Glutamatergic neuron (in vitro differentiated cells): ENCODE measurements at regions not wholly inside any gene's neighbourhood (a gene's known extent, or its start where the extent isn't known, plus 50 kb on each side); places are given as distances from the start of the nearest gene placed in this dataset.

Experiments used
- DNase-seq: peaks from one replicate; pipeline ENCODE4 v3.0.0; 2022
- H3K27ac Mint-ChIP-seq: one replicate; pipeline ENCODE4 v1.8.0; 2020; ENCODE audit warnings: mild to moderate bottlenecking, mixed read lengths, inconsistent platforms; ENCODE audit not compliant: unreplicated experiment
- H3K27me3 Mint-ChIP-seq: one replicate; pipeline ENCODE4 v1.8.0; 2020; ENCODE audit warnings: mild to moderate bottlenecking, moderate library complexity, mixed read lengths, inconsistent platforms; ENCODE audit not compliant: unreplicated experiment
- H3K36me3 Mint-ChIP-seq: one replicate; pipeline ENCODE4 v1.8.0; 2020; ENCODE audit warnings: mild to moderate bottlenecking, mixed read lengths, inconsistent platforms; ENCODE audit not compliant: unreplicated experiment
- H3K4me1 Mint-ChIP-seq: one replicate; pipeline ENCODE4 v1.8.0; 2020; ENCODE audit warnings: mild to moderate bottlenecking, low read depth, mixed read lengths, inconsistent platforms; ENCODE audit not compliant: unreplicated experiment
- H3K4me3 Mint-ChIP-seq: one replicate; pipeline ENCODE4 v1.8.0; 2020; ENCODE audit warnings: mild to moderate bottlenecking, mixed read lengths, inconsistent platforms; ENCODE audit not compliant: unreplicated experiment
- H3K9me3 Mint-ChIP-seq: one replicate; pipeline ENCODE4 v1.8.0; 2020; ENCODE audit warnings: mild to moderate bottlenecking, moderate library complexity, mixed read lengths, inconsistent platforms; ENCODE audit not compliant: unreplicated experiment
- TF ChIP-seq, protein P1 (sequence below): fragments of 200-600 bp; sonication (generic); IDR thresholded peaks from one replicate; pipeline ENCODE4 v1.5.0; 2021; ENCODE audit not compliant: partially characterized antibody, unreplicated experiment

DNA sequence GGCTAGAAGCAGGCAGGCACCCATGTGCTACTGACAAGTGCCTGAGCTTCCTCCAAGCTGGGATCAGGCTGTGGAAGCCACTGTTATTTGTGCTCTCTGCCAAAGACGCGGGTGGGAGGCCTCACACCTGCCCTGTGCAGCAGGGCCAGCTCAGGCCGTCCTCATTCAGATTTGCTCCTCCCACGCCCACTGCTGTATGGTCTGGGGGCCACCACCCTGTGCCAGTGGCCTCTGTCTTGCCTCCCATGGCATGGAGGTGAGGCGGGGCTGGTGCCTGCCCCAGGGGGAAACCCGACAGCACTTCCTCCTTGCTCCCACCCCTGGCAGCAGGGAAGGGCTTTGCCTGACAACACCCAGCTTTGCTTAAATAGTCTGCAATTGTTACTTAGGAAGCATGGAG, 356.5 kb upstream of the CDH8 start:
- no peak for DNase-seq
- H3K27me3 Mint-ChIP-seq, result peaks cover 1% of the 10 kb centered on the region
- no peaks in the 10 kb centered on the region for H3K4me1 Mint-ChIP-seq
- no peaks in the 10 kb centered on the region for H3K9me3 Mint-ChIP-seq
- TF ChIP-seq, protein P1, sequence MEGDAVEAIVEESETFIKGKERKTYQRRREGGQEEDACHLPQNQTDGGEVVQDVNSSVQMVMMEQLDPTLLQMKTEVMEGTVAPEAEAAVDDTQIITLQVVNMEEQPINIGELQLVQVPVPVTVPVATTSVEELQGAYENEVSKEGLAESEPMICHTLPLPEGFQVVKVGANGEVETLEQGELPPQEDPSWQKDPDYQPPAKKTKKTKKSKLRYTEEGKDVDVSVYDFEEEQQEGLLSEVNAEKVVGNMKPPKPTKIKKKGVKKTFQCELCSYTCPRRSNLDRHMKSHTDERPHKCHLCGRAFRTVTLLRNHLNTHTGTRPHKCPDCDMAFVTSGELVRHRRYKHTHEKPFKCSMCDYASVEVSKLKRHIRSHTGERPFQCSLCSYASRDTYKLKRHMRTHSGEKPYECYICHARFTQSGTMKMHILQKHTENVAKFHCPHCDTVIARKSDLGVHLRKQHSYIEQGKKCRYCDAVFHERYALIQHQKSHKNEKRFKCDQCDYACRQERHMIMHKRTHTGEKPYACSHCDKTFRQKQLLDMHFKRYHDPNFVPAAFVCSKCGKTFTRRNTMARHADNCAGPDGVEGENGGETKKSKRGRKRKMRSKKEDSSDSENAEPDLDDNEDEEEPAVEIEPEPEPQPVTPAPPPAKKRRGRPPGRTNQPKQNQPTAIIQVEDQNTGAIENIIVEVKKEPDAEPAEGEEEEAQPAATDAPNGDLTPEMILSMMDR, result no peak
- H3K4me3 Mint-ChIP-seq, result no peak overlapping the region
- no peaks in the 10 kb centered on the region for H3K36me3 Mint-ChIP-seq
- H3K27ac Mint-ChIP-seq, result no peak overlapping the region

DNA sequence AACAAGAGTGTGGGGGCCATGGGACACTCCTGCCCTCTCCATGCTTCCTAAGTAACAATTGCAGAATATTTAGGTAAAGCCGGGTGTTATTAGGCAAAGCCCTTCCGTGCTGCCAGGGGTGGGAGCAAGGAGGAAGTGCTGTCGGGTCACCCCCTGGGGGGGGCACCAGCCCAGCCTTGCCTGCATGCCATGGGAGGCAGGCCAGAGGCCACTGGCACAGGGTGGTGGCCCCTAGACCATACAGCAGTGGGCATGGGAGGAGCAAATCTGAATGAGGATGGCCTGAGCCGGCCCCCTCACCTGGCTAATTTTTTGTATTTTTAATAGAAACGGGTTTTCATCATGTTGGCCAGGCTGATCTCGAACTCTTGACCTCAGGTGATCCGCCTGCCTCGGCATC, 355.7 kb upstream of the CDH8 start:
- DNase-seq, result no peak
- Mint-ChIP-seq H3K9me3 (no peaks in the 10 kb centered on the region), H3K36me3 (no peaks in the 10 kb centered on the region), H3K4me3 (no peak overlapping the region), H3K27ac (no peak overlapping the region), H3K27me3 (peaks cover 1% of the 10 kb centered on the region), H3K4me1 (no peaks in the 10 kb centered on the region)
- TF ChIP-seq, protein P1, result no peak

DNA sequence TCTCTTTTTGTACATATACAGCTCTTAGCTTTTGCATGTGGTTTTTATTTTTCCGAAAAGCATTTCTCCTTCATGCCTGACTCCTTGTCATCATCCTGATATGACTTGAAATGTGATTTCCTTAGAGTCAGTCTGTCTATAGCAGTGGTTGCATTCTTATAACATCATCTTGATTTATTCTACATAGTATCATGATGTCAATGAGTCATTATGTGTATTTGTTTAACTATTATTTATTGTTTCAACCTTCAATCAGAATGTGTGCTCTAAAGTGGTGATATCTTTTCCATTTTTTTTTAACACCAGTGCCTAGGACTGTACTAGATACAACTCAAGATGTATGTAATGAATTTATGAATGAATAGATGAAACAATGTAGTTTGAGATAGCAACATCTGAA, 354.9 kb upstream of the CDH8 start:
- no peak overlapping the region for H3K4me3 Mint-ChIP-seq

DNA sequence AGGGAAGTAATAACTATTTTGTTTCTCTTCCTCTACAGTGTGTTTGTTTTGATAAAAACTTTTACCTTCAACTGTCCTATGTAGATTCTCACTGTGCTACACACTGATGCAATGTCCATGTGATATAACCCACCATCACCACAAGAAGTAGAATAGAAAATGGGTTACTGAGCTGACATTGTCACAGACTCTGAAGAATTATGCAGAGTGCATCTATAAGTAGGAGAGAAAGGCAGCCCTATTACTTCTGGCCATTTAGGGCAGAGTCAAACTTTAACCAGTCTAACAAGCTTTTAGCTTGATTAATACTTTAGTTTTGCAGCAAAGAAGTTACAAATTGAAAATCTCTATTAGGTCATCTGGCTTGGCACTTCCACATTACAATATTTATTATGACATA, 354.0 kb upstream of the CDH8 start:
- no peak overlapping the region for H3K27ac Mint-ChIP-seq
- peaks cover 1% of the 10 kb centered on the region for H3K27me3 Mint-ChIP-seq
- no peaks in the 10 kb centered on the region for H3K4me1 Mint-ChIP-seq
- no peaks in the 10 kb centered on the region for H3K9me3 Mint-ChIP-seq
- H3K36me3 Mint-ChIP-seq, result no peaks in the 10 kb centered on the region
- H3K4me3 Mint-ChIP-seq, result no peak overlapping the region
- no peak for DNase-seq
- TF ChIP-seq, protein P1, result no peak

More for the DNA sequence above, 354.9 kb upstream of the CDH8 start:
- H3K36me3 Mint-ChIP-seq, result no peaks in the 10 kb centered on the region
- no peak for DNase-seq
- H3K4me1 Mint-ChIP-seq, result no peaks in the 10 kb centered on the region
- TF ChIP-seq, protein P1, result no peak
- H3K27me3 Mint-ChIP-seq, result peaks cover 1% of the 10 kb centered on the region
- H3K27ac Mint-ChIP-seq, result no peak overlapping the region
- H3K9me3 Mint-ChIP-seq, result no peaks in the 10 kb centered on the region

DNA sequence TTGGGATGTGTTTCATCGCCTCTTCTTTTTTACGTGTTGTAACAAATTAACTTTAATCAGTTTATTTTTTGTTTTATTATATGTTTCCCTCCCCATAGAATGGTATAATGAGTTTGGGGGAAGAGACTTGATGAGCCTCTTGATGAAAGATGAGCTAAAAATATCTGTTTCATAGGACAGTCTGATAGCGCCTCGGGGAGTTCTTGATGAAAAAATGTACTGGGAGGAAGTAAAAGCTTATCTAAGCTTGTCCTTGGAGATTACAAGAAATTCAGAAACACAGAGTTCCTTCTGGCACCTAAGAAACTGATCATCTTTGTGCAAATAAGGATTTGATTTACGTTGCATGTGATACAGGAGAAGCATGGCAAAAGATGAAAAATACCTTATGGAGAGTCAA, 350.2 kb upstream of the CDH8 start:
- H3K27me3 Mint-ChIP-seq, result no peaks in the 10 kb centered on the region
- H3K27ac Mint-ChIP-seq, result no peak overlapping the region
- TF ChIP-seq, protein P1, result no peak
- no peaks in the 10 kb centered on the region for H3K36me3 Mint-ChIP-seq
- no peak for DNase-seq
- no peak overlapping the region for H3K4me3 Mint-ChIP-seq
- no peaks in the 10 kb centered on the region for H3K9me3 Mint-ChIP-seq
- no peaks in the 10 kb centered on the region for H3K4me1 Mint-ChIP-seq
